SK-N-SH treated with all-trans-retinoic acid at 6 μM for 48 hours (cell line): ENCODE measurements at regions not wholly inside any gene's neighbourhood (a gene's known extent, or its start where the extent isn't known, plus 50 kb on each side); places are given as distances from the start of the nearest gene placed in this dataset.
"Not testable (repeated sequence)": the region's sequence is repeated elsewhere in the genome, so short reads cannot be mapped to it uniquely, and the experiment has no call there.

Experiments used
- ATAC-seq: fragments of 200-7000 bp; cut with Tn5 transposase; 3 replicates; pipeline ENCODE4 v1.9.1; 2020; ENCODE audit warnings: mild to moderate bottlenecking, moderate library complexity
- ARNTL ChIP-seq: fragments of 450-650 bp; formaldehyde crosslinking; IDR thresholded peaks from 2 replicates; pipeline ENCODE4 v1.5.0; 2020; ENCODE audit warnings: low read depth, mild to moderate bottlenecking, moderate library complexity, borderline replicate concordance
- CREB5 ChIP-seq: fragments of 250-450 bp; sonication (Bioruptor Pico); IDR thresholded peaks from 2 replicates; pipeline ENCODE4 v1.5.1; 2020; ENCODE audit warnings: low read depth, mild to moderate bottlenecking, moderate library complexity
- CSRNP3 ChIP-seq: fragments of 250-450 bp; sonication (Bioruptor Pico); IDR thresholded peaks from 2 replicates; pipeline ENCODE4 v1.5.1; 2021; ENCODE audit warnings: mild to moderate bottlenecking, moderate library complexity
- ESRRG ChIP-seq: fragments of 250-450 bp; sonication (Bioruptor Pico); IDR thresholded peaks from 2 replicates; pipeline ENCODE4 v1.6.1; 2021; ENCODE audit warnings: mild to moderate bottlenecking
- ISL1 ChIP-seq: fragments of 250-450 bp; sonication (Bioruptor Pico); IDR thresholded peaks from 2 replicates; pipeline ENCODE4 v2.1.2; 2022; ENCODE audit warnings: mild to moderate bottlenecking, moderate library complexity
- OSR1 ChIP-seq: fragments of 250-450 bp; sonication (Bioruptor Pico); IDR thresholded peaks from 2 replicates; pipeline ENCODE4 v1.8.0; 2022; ENCODE audit warnings: moderate library complexity, mild to moderate bottlenecking, inconsistent platforms
- PATZ1 ChIP-seq: fragments of 250-450 bp; sonication (Bioruptor Pico); IDR thresholded peaks from 2 replicates; pipeline ENCODE4 v1.8.0; 2020; ENCODE audit warnings: mild to moderate bottlenecking, moderate library complexity, borderline replicate concordance
- POU6F1 ChIP-seq: fragments of 250-450 bp; sonication (Bioruptor Pico); IDR thresholded peaks from 2 replicates; pipeline ENCODE4 v1.8.0; 2021; ENCODE audit warnings: low read depth, mild to moderate bottlenecking, moderate library complexity, borderline replicate concordance
- PPARA ChIP-seq: fragments of 250-450 bp; sonication (Bioruptor Pico); IDR thresholded peaks from 2 replicates; pipeline ENCODE4 v1.5.0; 2020; ENCODE audit warnings: mild to moderate bottlenecking, borderline replicate concordance
- RARB ChIP-seq: fragments of 250-450 bp; sonication (Bioruptor Pico); IDR thresholded peaks from 2 replicates; pipeline ENCODE4 v1.8.0; 2021; ENCODE audit warnings: mild to moderate bottlenecking, moderate library complexity
- TCF4 ChIP-seq: fragments of 250-450 bp; sonication (Bioruptor Pico); IDR thresholded peaks from 2 replicates; pipeline ENCODE4 v1.8.0; 2021; ENCODE audit warnings: mild to moderate bottlenecking, moderate library complexity, borderline replicate concordance
- TOX ChIP-seq: fragments of 250-450 bp; sonication (Bioruptor Pico); IDR thresholded peaks from 2 replicates; pipeline ENCODE4 v1.8.0; 2021; ENCODE audit warnings: mild to moderate bottlenecking, moderate library complexity, borderline replicate concordance
- TSHZ2 ChIP-seq: fragments of 250-450 bp; sonication (Bioruptor Pico); IDR thresholded peaks from 2 replicates; pipeline ENCODE4 v1.5.0; 2020; ENCODE audit warnings: mild to moderate bottlenecking, moderate library complexity
- ZC3H10 ChIP-seq: fragments of 250-450 bp; sonication (Bioruptor Pico); IDR thresholded peaks from 2 replicates; pipeline ENCODE4 v1.5.1; 2021; ENCODE audit warnings: mild to moderate bottlenecking, moderate library complexity
- ZFP30 ChIP-seq: fragments of 450-650 bp; formaldehyde crosslinking; IDR thresholded peaks from 2 replicates; pipeline ENCODE4 v1.5.0; 2022; ENCODE audit warnings: mild to moderate bottlenecking, moderate library complexity
- ZNF565 ChIP-seq: fragments of 450-650 bp; formaldehyde crosslinking; conservative IDR thresholded peaks from 2 replicates; pipeline ENCODE4 v1.5.0; 2020; ENCODE audit warnings: low read depth, mild to moderate bottlenecking, moderate library complexity
- ZNF70 ChIP-seq: fragments of 450-650 bp; formaldehyde crosslinking; IDR thresholded peaks from 2 replicates; pipeline ENCODE4 v1.5.0; 2020; ENCODE audit warnings: mild to moderate bottlenecking, moderate library complexity
- ZNF8 ChIP-seq: fragments of 450-650 bp; formaldehyde crosslinking; IDR thresholded peaks from 2 replicates; pipeline ENCODE4 v1.5.0; 2020; ENCODE audit warnings: mild to moderate bottlenecking, moderate library complexity

- TF ChIP-seq TSHZ2 (CRISPR knock-in tag), result no peak
Measured at GRCh38 chr10:113488186-113488585, 64.7 kb upstream of the HABP2 start (continued).

GRCh38 chr10:113489522-113489921 lies 63.3 kb upstream of the HABP2 start:
- not testable (repeated sequence) for ATAC-seq

- TF ChIP-seq PPARA (CRISPR knock-in tag) (no peak), TOX (no peak), ZNF70 (CRISPR knock-in tag) (no peak), ZNF565 (CRISPR knock-in tag) (no peak), TSHZ2 (CRISPR knock-in tag) (no peak), RARB (CRISPR knock-in tag) (no peak), POU6F1 (CRISPR knock-in tag) (no peak), ZC3H10 (CRISPR knock-in tag) (no peak), ZFP30 (CRISPR knock-in tag) (no peak)
- ATAC-seq, result no peak
Measured at GRCh38 chr10:113491967-113492565, 60.8 kb upstream of the HABP2 start.

GRCh38 chr10:113493195-113493594 lies 59.7 kb upstream of the HABP2 start:
- ATAC-seq, result no peak
- TF ChIP-seq ZNF70 (CRISPR knock-in tag) (no peak), ISL1 (no peak), PPARA (CRISPR knock-in tag) (no peak), TOX (no peak), CSRNP3 (CRISPR knock-in tag) (no peak), POU6F1 (CRISPR knock-in tag) (no peak), ZNF8 (CRISPR knock-in tag) (no peak), OSR1 (no peak), TCF4 (CRISPR knock-in tag) (no peak), RARB (CRISPR knock-in tag) (no peak), ESRRG (CRISPR knock-in tag) (no peak), ARNTL (CRISPR knock-in tag) (no peak), CREB5 (CRISPR knock-in tag) (no peak), PATZ1 (CRISPR knock-in tag) (no peak), ZFP30 (CRISPR knock-in tag) (no peak)
